ENCODE measurements at regions not wholly inside any gene's neighbourhood (a gene's known extent, or its start where the extent isn't known, plus 50 kb on each side); places are given as distances from the start of the nearest gene placed in this dataset.
A peak's percentile ranks its signal among the peaks of the same experiment; 100 is the strongest.

- H3K4me3 ChIP-seq (ENCODE audit: low read depth, low read length): no peak overlapping the region
- TF ChIP-seq CTCF (IDR thresholded peaks at IDR 0.05; ENCODE audit: insufficient read depth, low read length): peak; percentile 28
- DNase-seq (ENCODE audit: low read depth): no peak
These were observed 206.4 kb downstream of the NXNL2 start for GRCh38 chr9:88741335-88741734.

GRCh38 chr9:88742483-88742882, 207.5 kb downstream of the NXNL2 start:
- TF ChIP-seq CTCF (IDR thresholded peaks at IDR 0.05; ENCODE audit: insufficient read depth, low read length): no peak
- peak; percentile 96 for DNase-seq (ENCODE audit: low read depth)
- H3K4me3 ChIP-seq (ENCODE audit: low read depth, low read length): no peak overlapping the region

GRCh38 chr9:88742905-88743304, 207.9 kb downstream of the NXNL2 start:
- TF ChIP-seq CTCF (IDR thresholded peaks at IDR 0.05; ENCODE audit: insufficient read depth, low read length): no peak
- H3K4me3 ChIP-seq (ENCODE audit: low read depth, low read length): no peak overlapping the region
- DNase-seq (ENCODE audit: low read depth): no peak

GRCh38 chr9:88745276-88746001, 210.5 kb downstream of the NXNL2 start:
- no peak overlapping the region for H3K4me3 ChIP-seq (ENCODE audit: low read depth, low read length)
- peak; percentile 99 for DNase-seq (ENCODE audit: low read depth)
- TF ChIP-seq CTCF (IDR thresholded peaks at IDR 0.05; ENCODE audit: insufficient read depth, low read length): no peak

- TF ChIP-seq CTCF (IDR thresholded peaks at IDR 0.05; ENCODE audit: insufficient read depth, low read length): no peak
- DNase-seq (ENCODE audit: low read depth): peak; percentile 95
- no peak overlapping the region for H3K4me3 ChIP-seq (ENCODE audit: low read depth, low read length)
These were observed 211.2 kb downstream of the NXNL2 start for GRCh38 chr9:88746029-88746742.

- H3K4me3 ChIP-seq (ENCODE audit: low read depth, low read length): no peak overlapping the region
- no peak for TF ChIP-seq CTCF (IDR thresholded peaks at IDR 0.05; ENCODE audit: insufficient read depth, low read length)
- no peak for DNase-seq (ENCODE audit: low read depth)
These were observed 211.9 kb downstream of the NXNL2 start for GRCh38 chr9:88746743-88747398.

Measured in fibroblast of the aortic adventitia (primary cell).